Lung (tissue), 11 donors: ENCODE measurements at regions not wholly inside any gene's neighbourhood (a gene's known extent, or its start where the extent isn't known, plus 50 kb on each side); places are given as distances from the start of the nearest gene placed in this dataset.

Experiments
- ATAC-seq: fragments of 200-7000 bp; cut with Tn5 transposase; one replicate; pipeline ENCODE4 v1.9.1; 2020; ENCODE audit warnings: moderate number of reproducible peaks; ENCODE audit not compliant: insufficient read depth, low FRiP score
- DNase-seq, 3 donors: peaks; one replicate each; pipeline ENCODE4 v3.0.0-alpha.2; 2013 to 2017
- H3K27ac ChIP-seq, 2 donors: one replicate each; pipeline ENCODE4 v1.5.1; 2013; ENCODE audit warnings: mild to moderate bottlenecking in 2 of 2, moderate library complexity in 2 of 2, control low read depth in 1 of 2, inconsistent platforms in 1 of 2, low read depth in 1 of 2, low read length in 1 of 2
- H3K27me3 ChIP-seq, 3 donors: one replicate each; pipeline ENCODE4 v1.5.1; 2013; ENCODE audit warnings: low read length in 2 of 3; ENCODE audit not compliant: control insufficient read depth in 3 of 3, insufficient read depth in 3 of 3
- H3K36me3 ChIP-seq, 4 donors: one replicate each; pipeline ENCODE4 v1.5.1; 2013; ENCODE audit warnings: low read length in 4 of 4, mild to moderate bottlenecking in 1 of 4, moderate library complexity in 1 of 4; ENCODE audit not compliant: control insufficient read depth in 4 of 4, insufficient read depth in 4 of 4
- H3K4me1 ChIP-seq, 5 donors: one replicate each; pipeline ENCODE4 v1.5.1; 2013; ENCODE audit warnings: low read length in 5 of 5, mild to moderate bottlenecking in 2 of 5, moderate library complexity in 1 of 5; ENCODE audit not compliant: control insufficient read depth in 5 of 5, insufficient read depth in 5 of 5
- H3K4me3 ChIP-seq: one replicate; pipeline ENCODE4 v1.5.1; 2013; ENCODE audit warnings: mild to moderate bottlenecking, control low read depth, moderate library complexity
- H3K9ac ChIP-seq, 2 donors: one replicate each; pipeline ENCODE4 v1.5.1; 2013; ENCODE audit warnings: low read length in 2 of 2, control low read depth in 1 of 2; ENCODE audit not compliant: insufficient read depth in 1 of 2
- H3K9me3 ChIP-seq, 4 donors: one replicate each; pipeline ENCODE4 v1.5.1; 2013; ENCODE audit warnings: low read length in 3 of 4, mild to moderate bottlenecking in 1 of 4, moderate library complexity in 1 of 4; ENCODE audit not compliant: control insufficient read depth in 4 of 4, insufficient read depth in 3 of 4
- WGBS, 2 donors: extraction: QIAGEN DNeasy Blood & Tissue Kit; methylation state at CpG; one replicate each; pipeline ENCODE4 v1.1.7; 2013; 5-methylcytosine and 5-hydroxymethylcytosine counted together
- TF ChIP-seq, protein P1 (sequence below): IDR thresholded peaks from 2 replicates; pipeline ENCODE4 v1.5.1; 2012; ENCODE audit warnings: mild to moderate bottlenecking; ENCODE audit errors: control extremely low read depth, extremely low read depth
- donor health status: control.
- donor health status: control.
- donor health status: Bipolar disorder and iron deficiency.
- donor health status: healthy.
- donor health status: DM: yes; HTN: yes; CAD: no.

DNA sequence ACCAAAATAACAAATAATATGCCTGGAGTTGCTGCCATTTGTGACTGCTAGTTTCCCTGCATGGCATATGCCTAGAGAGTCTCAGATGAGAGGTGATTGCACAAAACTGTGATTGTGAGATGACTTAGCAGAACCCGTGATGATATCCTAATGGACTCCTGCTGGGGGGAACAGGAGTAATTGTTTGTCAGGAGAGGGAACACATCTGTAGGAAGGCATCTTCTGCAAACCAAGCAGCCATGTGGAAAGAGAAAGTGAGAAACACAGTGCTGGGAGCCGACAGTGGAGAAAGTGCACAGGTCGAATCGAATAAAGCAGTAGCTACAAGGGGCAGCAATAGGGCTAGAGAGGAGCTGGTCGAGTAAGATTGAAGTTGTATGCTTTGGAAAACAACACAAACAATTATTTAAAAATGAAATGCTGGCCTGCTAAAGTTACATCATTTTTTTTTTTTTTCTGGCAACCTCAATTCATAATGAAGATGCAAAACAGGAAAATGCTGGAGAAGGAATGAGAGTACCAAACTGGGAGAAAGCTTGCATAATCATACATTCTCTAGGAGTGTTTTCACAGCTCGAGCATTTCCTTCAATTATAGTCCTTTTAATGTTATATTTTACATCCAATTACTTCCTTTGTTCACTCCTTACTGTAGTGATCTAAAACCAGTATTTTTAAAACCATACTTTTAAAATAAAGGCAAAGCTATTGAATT lies 494.2 kb upstream of the AGTR1 start:
- no peak overlapping the region for H3K9ac ChIP-seq
- WGBS, 2 donors = 54 to 70% methylated on average over 6 of the region's 6 CpGs
- H3K27me3 ChIP-seq = no peaks in the 10 kb centered on the region
- TF ChIP-seq, protein P1, sequence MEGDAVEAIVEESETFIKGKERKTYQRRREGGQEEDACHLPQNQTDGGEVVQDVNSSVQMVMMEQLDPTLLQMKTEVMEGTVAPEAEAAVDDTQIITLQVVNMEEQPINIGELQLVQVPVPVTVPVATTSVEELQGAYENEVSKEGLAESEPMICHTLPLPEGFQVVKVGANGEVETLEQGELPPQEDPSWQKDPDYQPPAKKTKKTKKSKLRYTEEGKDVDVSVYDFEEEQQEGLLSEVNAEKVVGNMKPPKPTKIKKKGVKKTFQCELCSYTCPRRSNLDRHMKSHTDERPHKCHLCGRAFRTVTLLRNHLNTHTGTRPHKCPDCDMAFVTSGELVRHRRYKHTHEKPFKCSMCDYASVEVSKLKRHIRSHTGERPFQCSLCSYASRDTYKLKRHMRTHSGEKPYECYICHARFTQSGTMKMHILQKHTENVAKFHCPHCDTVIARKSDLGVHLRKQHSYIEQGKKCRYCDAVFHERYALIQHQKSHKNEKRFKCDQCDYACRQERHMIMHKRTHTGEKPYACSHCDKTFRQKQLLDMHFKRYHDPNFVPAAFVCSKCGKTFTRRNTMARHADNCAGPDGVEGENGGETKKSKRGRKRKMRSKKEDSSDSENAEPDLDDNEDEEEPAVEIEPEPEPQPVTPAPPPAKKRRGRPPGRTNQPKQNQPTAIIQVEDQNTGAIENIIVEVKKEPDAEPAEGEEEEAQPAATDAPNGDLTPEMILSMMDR = no peak
- H3K9me3 ChIP-seq = peaks cover 0 to 2% (median 0%) of the 10 kb centered on the region in 4 donors
- DNase-seq (peak; percentile 82 to 97 (median 94)), ATAC-seq (no peak)
- peaks cover 0 to 51% (median 0%) of the 10 kb centered on the region in 5 donors for H3K4me1 ChIP-seq
- no peak overlapping the region for H3K4me3 ChIP-seq
- no peaks in the 10 kb centered on the region for H3K36me3 ChIP-seq
- H3K27ac ChIP-seq = no peak overlapping the region

DNA sequence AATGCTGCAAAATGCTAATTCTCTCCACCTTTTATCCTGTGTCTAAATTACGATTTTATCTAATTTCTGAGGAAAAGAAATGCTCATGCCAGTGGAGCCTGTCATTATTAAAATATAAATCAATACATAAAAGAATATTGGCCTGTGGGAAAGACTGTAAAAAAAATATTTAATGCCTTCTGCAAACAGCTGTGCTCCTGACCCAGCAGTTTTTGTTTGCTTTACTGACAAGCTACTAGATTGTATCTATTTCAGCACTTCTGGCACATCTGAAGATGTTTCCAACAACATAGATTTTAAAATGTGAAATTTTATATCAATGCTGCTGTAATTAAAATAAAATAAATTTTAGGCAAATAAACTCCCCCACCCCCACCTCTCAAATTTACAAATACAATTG lies 493.6 kb upstream of the AGTR1 start:
- TF ChIP-seq, protein P1 = no peak
- ATAC-seq (no peak), DNase-seq (peak; percentile 15 to 79 (median 78))
- no peaks in the 10 kb centered on the region for H3K36me3 ChIP-seq
- no peak overlapping the region for H3K27ac ChIP-seq
- peaks cover 0 to 2% (median 0%) of the 10 kb centered on the region in 4 donors for H3K9me3 ChIP-seq
- no peak overlapping the region for H3K4me3 ChIP-seq
- H3K9ac ChIP-seq = no peak overlapping the region
- 57 to 68% methylated on average over 1 of the region's 1 CpG for WGBS, 2 donors
- peaks cover 0 to 51% (median 0%) of the 10 kb centered on the region in 5 donors for H3K4me1 ChIP-seq
- no peaks in the 10 kb centered on the region for H3K27me3 ChIP-seq

DNA sequence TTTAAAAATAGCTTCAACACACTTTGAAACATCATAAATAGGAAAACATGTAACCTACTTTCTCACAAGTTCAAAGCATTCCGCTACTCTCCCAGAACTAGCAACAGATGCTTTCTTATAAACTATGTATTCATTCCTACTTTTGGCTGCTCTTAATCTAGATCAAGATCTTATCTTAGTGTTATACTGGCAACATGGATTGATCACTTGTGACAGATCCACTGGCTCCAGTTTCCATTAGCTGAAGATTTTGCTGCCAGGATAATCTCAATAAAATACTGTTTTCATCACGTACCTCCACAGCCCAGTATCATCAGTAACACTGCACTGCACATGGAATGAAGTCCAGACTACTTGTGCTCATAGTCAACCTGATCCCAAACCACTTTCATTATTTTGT lies 491.7 kb upstream of the AGTR1 start:
- TF ChIP-seq, protein P1 = no peak
- WGBS, 2 donors = 68 to 76% methylated on average over 2 of the region's 2 CpGs
- ATAC-seq (no peak), DNase-seq (peak; percentile 39 to 86 (median 83))
- no peak overlapping the region for H3K4me3 ChIP-seq
- no peaks in the 10 kb centered on the region for H3K36me3 ChIP-seq
- no peaks in the 10 kb centered on the region for H3K9me3 ChIP-seq
- H3K4me1 ChIP-seq = peaks cover 0 to 51% (median 0%) of the 10 kb centered on the region in 5 donors
- H3K27me3 ChIP-seq = no peaks in the 10 kb centered on the region
- no peak overlapping the region for H3K9ac ChIP-seq
- no peak overlapping the region for H3K27ac ChIP-seq
